Fibroblast of lung (primary cell): ENCODE measurements at regions not wholly inside any gene's neighbourhood (a gene's known extent, or its start where the extent isn't known, plus 50 kb on each side); places are given as distances from the start of the nearest gene placed in this dataset.

Experiments
- CTCF ChIP-seq, 2 donors: IDR thresholded peaks in 1 of 2; conservative IDR thresholded peaks in 1 of 2; 1 replicate in 1 of 2; 2 replicates in 1 of 2; pipeline ENCODE4 v1.5.1; 2011 to 2012; ENCODE audit warnings: low read length in 2 of 2, control low read depth in 1 of 2, inconsistent platforms in 1 of 2, low read depth in 1 of 2, mild to moderate bottlenecking in 1 of 2
- EZH2 ChIP-seq: IDR thresholded peaks from 2 replicates; pipeline ENCODE4 v1.5.1; 2012; ENCODE audit warnings: low read length, control low read depth, mild to moderate bottlenecking; ENCODE audit errors: missing control alignments

- no peak for TF ChIP-seq CTCF (conservative IDR thresholded peaks at IDR 0.05 in 1 of 2, IDR thresholded peaks at IDR 0.05 in 1 of 2; ENCODE audit: low read depth in 1 of 2, low read length in 2 of 2)
- TF ChIP-seq EZH2 = no peak
These were observed 79.5 kb upstream of the MYO16 start for GRCh38 chr13:108549934-108550333.
